Gastroesophageal sphincter (tissue), 4 donors: ENCODE measurements at regions not wholly inside any gene's neighbourhood (a gene's known extent, or its start where the extent isn't known, plus 50 kb on each side); places are given as distances from the start of the nearest gene placed in this dataset.

Experiments used
- ATAC-seq: fragments of 150-250 bp; one replicate; pipeline ENCODE4 v1.9.1; 2016; ENCODE audit warnings: mild to moderate bottlenecking, moderate library complexity
- H3K27ac ChIP-seq, 4 donors: fragments of 200-600 bp; sonication (generic) in 3 of 4; 1 replicate in 3 of 4; 2 replicates in 1 of 4; pipeline ENCODE4 v1.5.1; 2016 to 2019
- H3K27me3 ChIP-seq: fragments of 200-600 bp; sonication (generic); one replicate; pipeline ENCODE4 v1.5.1; 2019
- H3K36me3 ChIP-seq, 2 donors: fragments of 200-600 bp; sonication (generic); one replicate each; pipeline ENCODE4 v1.5.1; 2019; ENCODE audit warnings: control low read depth in 1 of 2
- H3K4me1 ChIP-seq, 3 donors: fragments of 200-600 bp; sonication (generic); 1 replicate in 2 of 3; 2 replicates in 1 of 3; pipeline ENCODE4 v1.5.1; 2016 to 2019; ENCODE audit warnings: control low read depth in 2 of 3
- H3K4me3 ChIP-seq, 2 donors: fragments of 200-600 bp; sonication (generic); one replicate each; pipeline ENCODE4 v1.5.1; 2019; ENCODE audit warnings: mild to moderate bottlenecking in 1 of 2, moderate library complexity in 1 of 2
- H3K9me3 ChIP-seq, 3 donors: fragments of 200-600 bp; sonication (generic); one replicate each; pipeline ENCODE4 v1.5.1; 2017 to 2019; ENCODE audit warnings: control low read depth in 2 of 3
- CTCF ChIP-seq, 4 experiments: fragments of 200-600 bp in 2 of 4; fragments of 450-650 bp in 2 of 4; sonication (generic) in 1 of 4; IDR thresholded peaks; one replicate each; pipeline ENCODE4 v1.5.1; 2017 to 2019; ENCODE audit warnings: antibody characterized with exemption in 4 of 4, mild to moderate bottlenecking in 2 of 4, moderate library complexity in 2 of 4
- EP300 ChIP-seq: sonication (generic); formaldehyde crosslinking; IDR thresholded peaks from one replicate; pipeline ENCODE4 v1.6.1; 2017; ENCODE audit warnings: antibody characterized with exemption, mild to moderate bottlenecking
- POLR2A ChIP-seq, 2 donors: fragments of 450-650 bp; IDR thresholded peaks; one replicate each; pipeline ENCODE4 v1.6.1; 2017; ENCODE audit warnings: antibody characterized with exemption in 2 of 2, mild to moderate bottlenecking in 2 of 2, moderate library complexity in 1 of 2
- POLR2AphosphoS5 ChIP-seq: sonication (generic); formaldehyde crosslinking; IDR thresholded peaks from one replicate; pipeline ENCODE4 v1.6.1; 2017; ENCODE audit warnings: antibody characterized with exemption
- WGBS, 2 donors: methylation state at CpG; one replicate each; pipeline ENCODE4 v1.1.5; 2018; ENCODE audit warnings: low coverage in 1 of 2; 5-methylcytosine and 5-hydroxymethylcytosine counted together
- small RNA-seq, 4 donors: library from RNA; depleted of rRNA; stranded (forward); fragments of <200 nt; gene quantifications; one replicate each; pipeline ENCODE3, GENCODE V24; 2016

- Histone ChIP-seq H3K9me3 (peaks cover 0 to 15% (median 0%) of the 10 kb centered on the region in 3 donors), H3K27me3 (peaks cover 17% of the 10 kb centered on the region), H3K36me3 (no peaks in the 10 kb centered on the region), H3K4me1 (no peaks in the 10 kb centered on the region), H3K27ac (no peak overlapping the region), H3K4me3 (no peak overlapping the region)
- no peak for ATAC-seq
- TF ChIP-seq POLR2AphosphoS5, result no peak
- TF ChIP-seq EP300, result no peak
- no peak for TF ChIP-seq CTCF (IDR thresholded peaks at IDR 0.05)
- TF ChIP-seq POLR2A (IDR thresholded peaks at IDR 0.05), result no peak
- WGBS, 2 donors, result 64 to 75% methylated on average over 4 to 7 of the region's 7 CpGs
These were observed 467.8 kb downstream of the TBC1D22A start for GRCh38 chr22:47230251-47230650.

- Histone ChIP-seq H3K36me3 (no peaks in the 10 kb centered on the region), H3K4me1 (no peaks in the 10 kb centered on the region), H3K4me3 (no peak overlapping the region), H3K27ac (no peak overlapping the region), H3K27me3 (peaks cover 19% of the 10 kb centered on the region), H3K9me3 (peaks cover 0 to 12% (median 0%) of the 10 kb centered on the region in 3 donors)
- ATAC-seq, result no peak
- TF ChIP-seq POLR2A (IDR thresholded peaks at IDR 0.05) (no peak), EP300 (no peak), CTCF (IDR thresholded peaks at IDR 0.05) (no peak), POLR2AphosphoS5 (no peak)
- 66 to 70% methylated on average over 3 of the region's 3 CpGs for WGBS, 2 donors
These were observed 466.3 kb downstream of the TBC1D22A start for GRCh38 chr22:47228767-47229166.

GRCh38 chr22:47225931-47226633, 463.6 kb downstream of the TBC1D22A start:
- Histone ChIP-seq H3K4me3 (no peak overlapping the region), H3K36me3 (no peaks in the 10 kb centered on the region), H3K4me1 (no peaks in the 10 kb centered on the region), H3K9me3 (no peaks in the 10 kb centered on the region), H3K27ac (no peak overlapping the region), H3K27me3 (peaks cover 14% of the 10 kb centered on the region)
- WGBS, 2 donors, result 90 to 100% methylated on average over 1 to 2 of the region's 15 CpGs
- no peak for ATAC-seq
- no peak for TF ChIP-seq POLR2A (IDR thresholded peaks at IDR 0.05)
- no peak for TF ChIP-seq CTCF (IDR thresholded peaks at IDR 0.05)
- TF ChIP-seq EP300, result no peak
- TF ChIP-seq POLR2AphosphoS5, result no peak

GRCh38 chr22:47225080-47225930, 462.9 kb downstream of the TBC1D22A start:
- no peak for ATAC-seq
- WGBS, 2 donors, result 83 to 100% methylated on average over 3 to 4 of the region's 11 CpGs
- H3K27ac ChIP-seq, result no peak overlapping the region
- no peaks in the 10 kb centered on the region for H3K9me3 ChIP-seq
- H3K4me3 ChIP-seq, result no peak overlapping the region
- H3K27me3 ChIP-seq, result peaks cover 14% of the 10 kb centered on the region
- TF ChIP-seq POLR2A (IDR thresholded peaks at IDR 0.05) (no peak), POLR2AphosphoS5 (no peak), EP300 (no peak), CTCF (IDR thresholded peaks at IDR 0.05) (no peak)
- no peaks in the 10 kb centered on the region for H3K4me1 ChIP-seq
- no peaks in the 10 kb centered on the region for H3K36me3 ChIP-seq

Small RNA genes in the stretch of these regions (small RNA-seq; reads per million reads assigned to genes)
- gene MIR3201, result 0 reads per million in 4 donors
- 0 reads per million in 4 donors for gene MIR3667
- 0 reads per million in 4 donors for gene MIR4535
